ENCODE measurements at regions not wholly inside any gene's neighbourhood (a gene's known extent, or its start where the extent isn't known, plus 50 kb on each side); places are given as distances from the start of the nearest gene placed in this dataset.

GRCh38 chr11:27274854-27275395 lies 88.1 kb downstream of the CCDC34 start:
- H3K4me1 Mint-ChIP-seq (ENCODE audit: low read depth): no peaks in the 10 kb centered on the region
- peaks cover 11% of the 10 kb centered on the region for H3K9me3 Mint-ChIP-seq
- intact Hi-C loops (cut with DNase I, micrococcal nuclease): no loop called here
- Histone ChIP-seq H3K4me3 (ENCODE audit: low read length) (no peak overlapping the region), H3K27me3 (ENCODE audit: control insufficient read depth in 1 of 2, insufficient read depth in 2 of 2, low read length in 2 of 2) (no peaks in the 10 kb centered on the region), H3K4me1 (ENCODE audit: insufficient read depth, low read length) (no peaks in the 10 kb centered on the region), H3K9me3 (ENCODE audit: control insufficient read depth in 1 of 2, insufficient read depth in 1 of 2, low read length in 2 of 2) (no peaks in the 10 kb centered on the region), H3K27ac (ENCODE audit: low read depth in 1 of 2, low read length in 2 of 2) (no peak overlapping the region), H3K36me3 (ENCODE audit: insufficient read depth, low read length) (no peaks in the 10 kb centered on the region)
- H3K36me3 Mint-ChIP-seq (ENCODE audit: low read depth): no peaks in the 10 kb centered on the region
- ATAC-seq (ENCODE audit: poor library complexity) (no peak), DNase-seq (no peak)
- H3K4me3 Mint-ChIP-seq: no peak overlapping the region
- TF ChIP-seq CTCF (IDR thresholded peaks at IDR 0.05): no peak
- peaks cover 20% of the 10 kb centered on the region for H3K27me3 Mint-ChIP-seq
- ChIA-PET POLR2A (no interaction called here), CTCF (no interaction called here)
- no peak overlapping the region for H3K27ac Mint-ChIP-seq

- no peak for TF ChIP-seq CTCF (IDR thresholded peaks at IDR 0.05)
- H3K9me3 Mint-ChIP-seq: peaks cover 3% of the 10 kb centered on the region
- no peak for DNase-seq
- Histone ChIP-seq H3K9me3 (ENCODE audit: control insufficient read depth in 1 of 2, insufficient read depth in 1 of 2, low read length in 2 of 2) (no peaks in the 10 kb centered on the region), H3K4me3 (ENCODE audit: low read length) (no peak overlapping the region), H3K4me1 (ENCODE audit: insufficient read depth, low read length) (no peaks in the 10 kb centered on the region), H3K27ac (ENCODE audit: low read depth in 1 of 2, low read length in 2 of 2) (no peak overlapping the region), H3K27me3 (ENCODE audit: control insufficient read depth in 1 of 2, insufficient read depth in 2 of 2, low read length in 2 of 2) (peaks cover 0 to 6% of the 10 kb centered on the region in 2 experiments), H3K36me3 (ENCODE audit: insufficient read depth, low read length) (no peaks in the 10 kb centered on the region)
- intact Hi-C loops (cut with DNase I, micrococcal nuclease): no loop called here
- H3K27ac Mint-ChIP-seq: no peak overlapping the region
- ATAC-seq (ENCODE audit: poor library complexity): no peak
- H3K36me3 Mint-ChIP-seq (ENCODE audit: low read depth): no peaks in the 10 kb centered on the region
- ChIA-PET POLR2A (no interaction called here), CTCF (no interaction called here)
- no peak overlapping the region for H3K4me3 Mint-ChIP-seq
- peaks cover 6% of the 10 kb centered on the region for H3K27me3 Mint-ChIP-seq
- H3K4me1 Mint-ChIP-seq (ENCODE audit: low read depth): no peaks in the 10 kb centered on the region
These were observed 96.9 kb downstream of the CCDC34 start for GRCh38 chr11:27266125-27266524.

GRCh38 chr11:27263986-27264385 lies 99.0 kb downstream of the CCDC34 start:
- no peaks in the 10 kb centered on the region for H3K9me3 ChIP-seq (ENCODE audit: control insufficient read depth in 1 of 2, insufficient read depth in 1 of 2, low read length in 2 of 2)
- Mint-ChIP-seq H3K9me3 (no peaks in the 10 kb centered on the region), H3K4me3 (no peak overlapping the region), H3K36me3 (ENCODE audit: low read depth) (no peaks in the 10 kb centered on the region), H3K27ac (no peak overlapping the region), H3K27me3 (peaks cover 6% of the 10 kb centered on the region), H3K4me1 (ENCODE audit: low read depth) (no peaks in the 10 kb centered on the region)
- TF ChIP-seq CTCF (IDR thresholded peaks at IDR 0.05): no peak
- no peak for DNase-seq
- intact Hi-C loops (cut with DNase I, micrococcal nuclease): no loop called here
- H3K4me1 ChIP-seq (ENCODE audit: insufficient read depth, low read length): no peaks in the 10 kb centered on the region
- ChIA-PET POLR2A (no interaction called here), CTCF (no interaction called here)
- H3K36me3 ChIP-seq (ENCODE audit: insufficient read depth, low read length): no peaks in the 10 kb centered on the region
- ATAC-seq (ENCODE audit: poor library complexity): no peak
- H3K27me3 ChIP-seq (ENCODE audit: control insufficient read depth in 1 of 2, insufficient read depth in 2 of 2, low read length in 2 of 2): peaks cover 0 to 6% of the 10 kb centered on the region in 2 experiments
- no peak overlapping the region for H3K27ac ChIP-seq (ENCODE audit: low read depth in 1 of 2, low read length in 2 of 2)
- H3K4me3 ChIP-seq (ENCODE audit: low read length): no peak overlapping the region
